ENCODE measurements at regions not wholly inside any gene's neighbourhood (a gene's known extent, or its start where the extent isn't known, plus 50 kb on each side); places are given as distances from the start of the nearest gene placed in this dataset.

DNA sequence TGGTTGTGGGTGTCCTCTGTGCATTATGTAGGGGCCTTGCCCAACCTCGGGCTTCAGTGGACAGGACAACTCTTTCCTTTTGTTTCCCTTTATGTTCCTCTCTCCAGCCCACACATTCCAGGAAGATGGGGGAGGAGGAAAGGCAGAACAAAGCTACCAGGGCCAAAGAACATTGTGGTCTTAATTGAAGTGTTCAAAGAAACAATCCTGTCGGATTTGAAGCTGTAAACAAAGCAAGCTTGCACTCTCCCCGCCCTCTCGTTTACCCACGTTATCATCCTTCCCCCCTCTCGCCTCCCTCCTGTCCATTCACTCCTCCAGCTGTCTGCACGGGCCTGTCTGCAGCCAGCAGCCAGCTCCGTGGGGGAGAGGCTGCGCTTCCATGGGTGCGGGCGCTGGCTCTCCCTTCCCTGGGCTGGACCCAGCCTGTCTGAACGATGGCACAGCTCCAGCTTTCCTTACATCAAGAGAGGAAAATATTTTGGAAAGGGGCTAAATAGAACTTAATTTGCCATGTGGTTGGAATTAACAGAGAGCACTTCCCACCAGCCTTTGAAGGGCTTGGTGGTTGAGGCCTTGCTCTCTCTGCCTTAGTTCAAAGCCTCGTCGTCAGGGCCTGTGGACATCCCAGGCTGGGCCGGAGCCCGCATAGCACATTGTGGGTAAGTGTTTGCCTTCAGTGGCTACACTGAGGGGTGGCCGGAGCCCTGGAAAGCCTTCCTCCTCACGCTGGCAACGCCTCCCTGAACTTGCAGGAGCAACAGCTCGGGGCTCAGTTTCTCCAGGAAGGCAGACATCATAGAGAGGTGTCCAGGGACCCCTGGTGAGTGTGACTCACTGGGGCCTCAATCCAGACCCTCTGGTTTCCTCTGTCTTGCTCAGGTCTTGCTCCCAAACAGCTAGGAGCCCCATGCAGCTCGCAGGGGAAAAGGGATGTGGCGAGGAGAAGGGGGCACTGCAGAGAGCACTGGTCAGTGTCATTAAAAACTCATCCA, 60.6 kb upstream of the HS6ST1 start:
- TF ChIP-seq ATF1 (CRISPR knock-in tag; IDR thresholded peaks at IDR 0.05) = no peak
- TF ChIP-seq, protein P1, sequence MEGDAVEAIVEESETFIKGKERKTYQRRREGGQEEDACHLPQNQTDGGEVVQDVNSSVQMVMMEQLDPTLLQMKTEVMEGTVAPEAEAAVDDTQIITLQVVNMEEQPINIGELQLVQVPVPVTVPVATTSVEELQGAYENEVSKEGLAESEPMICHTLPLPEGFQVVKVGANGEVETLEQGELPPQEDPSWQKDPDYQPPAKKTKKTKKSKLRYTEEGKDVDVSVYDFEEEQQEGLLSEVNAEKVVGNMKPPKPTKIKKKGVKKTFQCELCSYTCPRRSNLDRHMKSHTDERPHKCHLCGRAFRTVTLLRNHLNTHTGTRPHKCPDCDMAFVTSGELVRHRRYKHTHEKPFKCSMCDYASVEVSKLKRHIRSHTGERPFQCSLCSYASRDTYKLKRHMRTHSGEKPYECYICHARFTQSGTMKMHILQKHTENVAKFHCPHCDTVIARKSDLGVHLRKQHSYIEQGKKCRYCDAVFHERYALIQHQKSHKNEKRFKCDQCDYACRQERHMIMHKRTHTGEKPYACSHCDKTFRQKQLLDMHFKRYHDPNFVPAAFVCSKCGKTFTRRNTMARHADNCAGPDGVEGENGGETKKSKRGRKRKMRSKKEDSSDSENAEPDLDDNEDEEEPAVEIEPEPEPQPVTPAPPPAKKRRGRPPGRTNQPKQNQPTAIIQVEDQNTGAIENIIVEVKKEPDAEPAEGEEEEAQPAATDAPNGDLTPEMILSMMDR (IDR thresholded peaks at IDR 0.05) = no peak
- TF ChIP-seq, protein P2, sequence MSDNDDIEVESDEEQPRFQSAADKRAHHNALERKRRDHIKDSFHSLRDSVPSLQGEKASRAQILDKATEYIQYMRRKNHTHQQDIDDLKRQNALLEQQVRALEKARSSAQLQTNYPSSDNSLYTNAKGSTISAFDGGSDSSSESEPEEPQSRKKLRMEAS (CRISPR knock-in tag; IDR thresholded peaks at IDR 0.05) = no peak
- TF ChIP-seq, protein P3, sequence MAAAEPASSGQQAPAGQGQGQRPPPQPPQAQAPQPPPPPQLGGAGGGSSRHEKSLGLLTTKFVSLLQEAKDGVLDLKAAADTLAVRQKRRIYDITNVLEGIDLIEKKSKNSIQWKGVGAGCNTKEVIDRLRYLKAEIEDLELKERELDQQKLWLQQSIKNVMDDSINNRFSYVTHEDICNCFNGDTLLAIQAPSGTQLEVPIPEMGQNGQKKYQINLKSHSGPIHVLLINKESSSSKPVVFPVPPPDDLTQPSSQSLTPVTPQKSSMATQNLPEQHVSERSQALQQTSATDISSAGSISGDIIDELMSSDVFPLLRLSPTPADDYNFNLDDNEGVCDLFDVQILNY (CRISPR knock-in tag; IDR thresholded peaks at IDR 0.05) = no peak
- TF ChIP-seq, protein P4, sequence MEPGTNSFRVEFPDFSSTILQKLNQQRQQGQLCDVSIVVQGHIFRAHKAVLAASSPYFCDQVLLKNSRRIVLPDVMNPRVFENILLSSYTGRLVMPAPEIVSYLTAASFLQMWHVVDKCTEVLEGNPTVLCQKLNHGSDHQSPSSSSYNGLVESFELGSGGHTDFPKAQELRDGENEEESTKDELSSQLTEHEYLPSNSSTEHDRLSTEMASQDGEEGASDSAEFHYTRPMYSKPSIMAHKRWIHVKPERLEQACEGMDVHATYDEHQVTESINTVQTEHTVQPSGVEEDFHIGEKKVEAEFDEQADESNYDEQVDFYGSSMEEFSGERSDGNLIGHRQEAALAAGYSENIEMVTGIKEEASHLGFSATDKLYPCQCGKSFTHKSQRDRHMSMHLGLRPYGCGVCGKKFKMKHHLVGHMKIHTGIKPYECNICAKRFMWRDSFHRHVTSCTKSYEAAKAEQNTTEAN (CRISPR knock-in tag; IDR thresholded peaks at IDR 0.05) = no peak
- TF ChIP-seq, protein P5, sequence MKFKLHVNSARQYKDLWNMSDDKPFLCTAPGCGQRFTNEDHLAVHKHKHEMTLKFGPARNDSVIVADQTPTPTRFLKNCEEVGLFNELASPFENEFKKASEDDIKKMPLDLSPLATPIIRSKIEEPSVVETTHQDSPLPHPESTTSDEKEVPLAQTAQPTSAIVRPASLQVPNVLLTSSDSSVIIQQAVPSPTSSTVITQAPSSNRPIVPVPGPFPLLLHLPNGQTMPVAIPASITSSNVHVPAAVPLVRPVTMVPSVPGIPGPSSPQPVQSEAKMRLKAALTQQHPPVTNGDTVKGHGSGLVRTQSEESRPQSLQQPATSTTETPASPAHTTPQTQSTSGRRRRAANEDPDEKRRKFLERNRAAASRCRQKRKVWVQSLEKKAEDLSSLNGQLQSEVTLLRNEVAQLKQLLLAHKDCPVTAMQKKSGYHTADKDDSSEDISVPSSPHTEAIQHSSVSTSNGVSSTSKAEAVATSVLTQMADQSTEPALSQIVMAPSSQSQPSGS (CRISPR knock-in tag; IDR thresholded peaks at IDR 0.05; ENCODE audit: borderline replicate concordance, low read depth) = no peak
- TF ChIP-seq, protein P6, sequence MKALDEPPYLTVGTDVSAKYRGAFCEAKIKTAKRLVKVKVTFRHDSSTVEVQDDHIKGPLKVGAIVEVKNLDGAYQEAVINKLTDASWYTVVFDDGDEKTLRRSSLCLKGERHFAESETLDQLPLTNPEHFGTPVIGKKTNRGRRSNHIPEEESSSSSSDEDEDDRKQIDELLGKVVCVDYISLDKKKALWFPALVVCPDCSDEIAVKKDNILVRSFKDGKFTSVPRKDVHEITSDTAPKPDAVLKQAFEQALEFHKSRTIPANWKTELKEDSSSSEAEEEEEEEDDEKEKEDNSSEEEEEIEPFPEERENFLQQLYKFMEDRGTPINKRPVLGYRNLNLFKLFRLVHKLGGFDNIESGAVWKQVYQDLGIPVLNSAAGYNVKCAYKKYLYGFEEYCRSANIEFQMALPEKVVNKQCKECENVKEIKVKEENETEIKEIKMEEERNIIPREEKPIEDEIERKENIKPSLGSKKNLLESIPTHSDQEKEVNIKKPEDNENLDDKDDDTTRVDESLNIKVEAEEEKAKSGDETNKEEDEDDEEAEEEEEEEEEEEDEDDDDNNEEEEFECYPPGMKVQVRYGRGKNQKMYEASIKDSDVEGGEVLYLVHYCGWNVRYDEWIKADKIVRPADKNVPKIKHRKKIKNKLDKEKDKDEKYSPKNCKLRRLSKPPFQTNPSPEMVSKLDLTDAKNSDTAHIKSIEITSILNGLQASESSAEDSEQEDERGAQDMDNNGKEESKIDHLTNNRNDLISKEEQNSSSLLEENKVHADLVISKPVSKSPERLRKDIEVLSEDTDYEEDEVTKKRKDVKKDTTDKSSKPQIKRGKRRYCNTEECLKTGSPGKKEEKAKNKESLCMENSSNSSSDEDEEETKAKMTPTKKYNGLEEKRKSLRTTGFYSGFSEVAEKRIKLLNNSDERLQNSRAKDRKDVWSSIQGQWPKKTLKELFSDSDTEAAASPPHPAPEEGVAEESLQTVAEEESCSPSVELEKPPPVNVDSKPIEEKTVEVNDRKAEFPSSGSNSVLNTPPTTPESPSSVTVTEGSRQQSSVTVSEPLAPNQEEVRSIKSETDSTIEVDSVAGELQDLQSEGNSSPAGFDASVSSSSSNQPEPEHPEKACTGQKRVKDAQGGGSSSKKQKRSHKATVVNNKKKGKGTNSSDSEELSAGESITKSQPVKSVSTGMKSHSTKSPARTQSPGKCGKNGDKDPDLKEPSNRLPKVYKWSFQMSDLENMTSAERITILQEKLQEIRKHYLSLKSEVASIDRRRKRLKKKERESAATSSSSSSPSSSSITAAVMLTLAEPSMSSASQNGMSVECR (CRISPR knock-in tag; IDR thresholded peaks at IDR 0.05; ENCODE audit: borderline replicate concordance) = no peak
- no peak for TF ChIP-seq GABPB1 (CRISPR knock-in tag; IDR thresholded peaks at IDR 0.05)
- no peak for TF ChIP-seq FOXK1 (CRISPR knock-in tag; IDR thresholded peaks at IDR 0.05)
- TF ChIP-seq JUN (CRISPR knock-in tag; IDR thresholded peaks at IDR 0.05) = no peak
